ENCODE measurements at regions not wholly inside any gene's neighbourhood (a gene's known extent, or its start where the extent isn't known, plus 50 kb on each side); places are given as distances from the start of the nearest gene placed in this dataset.
"Not testable (repeated sequence)": the region's sequence is repeated elsewhere in the genome, so short reads cannot be mapped to it uniquely, and the experiment has no call there.

DNA sequence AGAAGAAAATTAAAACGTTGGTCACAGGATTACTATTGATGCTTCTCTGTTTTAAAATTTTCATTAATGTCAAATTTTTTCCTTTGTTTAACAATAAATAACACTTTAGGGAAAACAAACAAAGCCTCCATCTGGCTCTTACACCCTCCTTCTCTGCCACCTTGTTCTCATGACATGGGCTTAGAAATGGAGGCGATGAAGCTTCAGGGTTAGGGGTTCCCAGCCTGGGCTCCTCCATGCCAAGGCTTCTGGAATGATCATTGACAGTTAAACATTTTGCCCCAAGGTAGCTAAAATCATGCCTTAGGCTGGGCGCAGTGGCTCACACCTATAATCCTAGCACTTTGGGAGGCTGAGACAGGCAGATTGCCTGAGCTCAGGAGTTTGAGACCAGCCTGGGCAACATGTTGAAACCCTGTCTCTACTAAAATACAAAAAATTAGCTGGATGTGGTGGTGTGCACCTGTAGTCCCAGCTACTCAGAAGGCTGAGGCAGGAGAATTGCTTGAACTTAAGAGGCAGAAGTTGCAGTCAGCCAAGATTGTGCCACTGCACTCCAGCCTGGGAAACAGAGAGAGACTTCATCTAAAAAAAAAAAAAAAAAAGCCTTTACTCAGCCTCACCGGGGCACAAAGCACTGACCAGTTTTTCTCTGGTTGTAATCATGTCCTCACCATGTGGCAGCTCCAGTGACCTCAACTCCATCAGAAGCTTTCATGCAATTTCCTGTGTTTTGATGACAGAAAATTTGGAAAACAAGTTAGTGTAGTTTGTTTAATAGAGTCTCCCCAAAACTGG lies 125.1 kb downstream of the MYCN start:
- DNase-seq (ENCODE audit: low read depth in 1 of 2, low spot score in 1 of 2), result not testable (repeated sequence)

DNA sequence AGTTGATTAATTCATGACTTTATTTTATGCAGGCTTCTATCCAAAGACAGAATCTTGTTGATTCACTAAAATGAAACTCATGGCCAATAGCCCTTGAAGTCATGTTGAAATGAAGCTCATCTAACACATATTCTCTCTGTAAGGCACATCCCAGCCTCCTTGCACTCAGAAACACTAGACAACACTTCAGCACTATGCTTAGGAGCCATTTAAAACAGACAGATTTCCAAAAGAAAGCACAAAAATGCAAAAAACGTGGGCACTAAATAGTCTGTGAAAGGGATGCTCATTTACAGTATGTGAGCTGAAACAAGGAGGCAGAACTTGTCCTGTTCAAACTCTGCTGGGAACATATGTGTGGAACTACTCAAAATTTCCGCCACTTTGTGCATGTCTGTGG lies 124.4 kb downstream of the MYCN start:
- DNase-seq (ENCODE audit: low read depth in 1 of 2, low spot score in 1 of 2), result no peak

DNA sequence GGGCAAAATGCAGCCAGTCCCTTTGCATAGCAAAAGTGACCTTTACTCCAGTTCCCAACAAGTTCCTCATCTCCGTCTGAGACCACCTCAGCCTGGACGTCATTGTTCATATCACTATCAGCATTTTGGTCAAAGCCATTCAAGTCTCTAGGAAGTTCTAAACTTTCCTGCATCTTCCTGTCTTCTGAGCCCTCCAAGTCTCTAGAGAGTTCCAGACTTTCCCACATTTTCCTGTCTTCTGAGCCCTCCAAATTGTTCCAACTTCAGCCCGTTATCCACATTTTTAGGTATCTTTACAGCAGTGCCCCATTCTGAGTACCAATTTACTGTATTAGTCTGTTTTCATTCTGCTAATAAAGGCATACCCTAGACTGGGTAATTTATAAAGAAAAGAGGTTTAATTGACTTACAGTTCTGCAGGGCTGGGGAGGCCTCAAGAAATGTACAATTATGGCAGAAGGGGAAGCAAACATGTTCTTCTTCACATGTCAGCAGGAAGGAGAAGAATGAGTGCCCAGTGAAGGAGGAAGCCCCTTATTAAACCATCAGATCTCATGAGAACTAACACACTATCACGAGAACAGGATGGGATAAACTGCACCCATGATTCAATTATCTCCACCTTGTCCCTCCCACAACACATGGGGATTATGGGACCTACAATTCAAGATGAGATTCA lies 123.7 kb downstream of the MYCN start:
- no peak for DNase-seq (ENCODE audit: low read depth in 1 of 2, low spot score in 1 of 2)

DNA sequence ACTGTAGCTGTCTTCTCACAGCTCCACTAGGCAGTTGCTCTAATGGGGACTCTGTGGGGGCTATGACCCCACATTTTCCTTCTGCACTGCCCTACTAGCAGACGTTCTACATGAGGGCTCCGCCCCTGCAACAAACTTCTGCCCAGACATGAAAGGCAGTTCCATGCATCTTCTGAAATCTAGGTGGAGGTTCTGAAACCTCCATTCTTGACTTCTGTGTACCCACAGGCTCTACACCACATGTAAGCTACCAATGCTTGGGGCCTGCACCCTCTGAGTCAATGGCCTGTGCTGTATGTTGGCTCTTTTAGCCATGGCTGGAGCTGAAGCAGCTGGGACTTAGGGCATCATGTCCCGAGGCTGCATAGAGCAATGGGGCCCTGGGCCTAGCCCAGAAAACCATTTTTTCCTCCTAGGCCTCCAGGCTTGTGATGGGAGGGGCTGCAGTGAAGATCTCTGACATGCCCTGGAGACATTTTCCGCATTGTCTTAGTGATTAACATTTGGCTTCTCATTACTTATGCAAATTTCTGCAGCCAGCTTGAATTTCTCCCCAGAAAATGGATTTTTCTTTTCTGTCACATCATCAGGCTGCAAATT lies 123.0 kb downstream of the MYCN start:
- no peak for DNase-seq (ENCODE audit: low read depth in 1 of 2, low spot score in 1 of 2)

DNA sequence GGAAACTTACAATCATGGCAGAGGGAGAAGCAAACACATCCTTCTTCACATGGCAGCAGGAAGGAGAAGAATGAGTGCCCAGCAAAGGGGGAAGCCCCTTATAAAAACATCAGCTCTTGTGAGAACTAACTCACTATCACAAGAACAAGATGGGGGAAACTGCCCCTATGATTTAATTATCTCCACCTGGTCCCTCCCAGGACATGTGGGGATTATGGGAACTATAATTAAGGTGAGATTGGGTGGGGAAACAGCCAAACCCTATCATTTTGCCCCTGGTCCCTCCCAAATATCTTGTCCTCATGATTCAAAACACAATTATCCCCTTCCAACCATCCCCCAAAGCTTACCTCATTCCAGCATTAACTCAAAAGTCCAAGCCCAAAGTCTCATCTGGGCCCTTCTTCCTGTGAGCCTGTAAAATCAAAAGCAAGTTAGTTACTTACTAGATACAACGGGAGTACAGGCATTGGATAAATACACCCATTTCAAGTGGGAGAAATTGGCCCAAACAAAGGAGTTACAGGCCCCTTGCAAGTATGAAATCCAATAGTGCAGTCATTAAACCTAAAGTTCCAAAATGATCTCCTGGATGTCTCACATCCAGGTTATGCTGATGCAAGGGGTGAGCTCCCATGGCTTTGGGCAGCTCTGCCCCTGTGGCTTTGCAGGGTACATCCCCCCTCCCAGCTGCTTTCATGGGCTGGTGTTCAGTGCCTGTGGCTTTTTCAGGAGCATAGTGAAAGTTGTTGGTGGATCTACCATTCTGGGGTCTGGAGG lies 122.3 kb downstream of the MYCN start:
- no peak for DNase-seq (ENCODE audit: low read depth in 1 of 2, low spot score in 1 of 2)

DNA sequence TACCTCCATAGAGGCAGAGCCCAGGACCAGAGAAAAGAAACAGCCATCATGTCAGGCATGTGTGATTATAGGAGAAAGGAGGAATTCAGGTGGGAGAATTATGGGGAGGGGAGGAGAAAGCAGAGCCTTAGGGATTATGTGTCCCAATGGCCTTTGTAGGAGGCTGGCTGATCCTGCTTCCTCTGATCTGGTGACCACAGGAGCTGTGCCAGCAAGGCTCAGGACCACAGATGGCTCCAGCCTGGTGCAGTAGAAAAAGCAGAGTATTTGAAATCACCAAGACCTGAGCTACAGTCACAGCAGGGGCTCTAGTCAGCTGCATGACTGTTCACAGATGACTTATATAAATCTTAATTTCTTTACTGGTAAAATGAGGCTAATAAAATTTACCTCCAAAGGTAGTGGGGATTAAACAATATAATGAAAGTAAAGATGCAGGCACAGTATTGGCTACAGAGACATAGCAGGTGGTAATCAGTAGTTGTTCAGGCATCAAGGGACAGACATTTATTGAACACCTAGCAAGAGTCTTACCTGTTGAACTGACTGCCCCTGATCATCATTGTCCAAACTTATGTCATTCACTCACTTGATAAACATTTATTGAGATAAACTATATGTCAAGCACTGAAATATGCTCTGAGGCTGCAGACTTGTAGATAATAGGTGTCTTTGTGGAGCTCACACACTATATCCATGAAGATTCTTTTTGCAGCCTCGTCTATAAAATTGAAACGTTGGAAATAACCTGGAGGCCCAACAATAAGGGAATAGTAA lies 121.3 kb downstream of the MYCN start:
- DNase-seq (ENCODE audit: low read depth in 1 of 2, low spot score in 1 of 2), result no peak

DNA sequence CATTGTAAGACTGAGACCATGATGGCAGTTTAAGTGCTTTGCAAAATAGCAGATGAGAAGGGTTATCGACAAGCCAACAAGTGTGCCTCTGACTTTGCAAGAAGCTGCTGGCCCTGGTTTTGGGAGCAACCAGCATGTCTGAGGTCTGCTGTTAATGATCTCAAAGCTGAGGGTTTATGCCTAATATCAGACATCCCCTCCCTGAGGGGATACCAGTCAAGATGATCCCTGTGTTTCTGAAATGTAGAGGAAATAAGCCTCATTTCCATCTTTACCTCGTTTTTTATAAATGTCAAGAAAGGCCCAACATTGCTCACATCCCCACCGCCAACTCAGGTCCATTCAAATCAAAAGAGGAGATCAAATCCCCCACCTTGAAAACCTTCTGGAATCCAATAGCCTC lies 120.6 kb downstream of the MYCN start:
- DNase-seq (ENCODE audit: low read depth in 1 of 2, low spot score in 1 of 2), result no peak

DNA sequence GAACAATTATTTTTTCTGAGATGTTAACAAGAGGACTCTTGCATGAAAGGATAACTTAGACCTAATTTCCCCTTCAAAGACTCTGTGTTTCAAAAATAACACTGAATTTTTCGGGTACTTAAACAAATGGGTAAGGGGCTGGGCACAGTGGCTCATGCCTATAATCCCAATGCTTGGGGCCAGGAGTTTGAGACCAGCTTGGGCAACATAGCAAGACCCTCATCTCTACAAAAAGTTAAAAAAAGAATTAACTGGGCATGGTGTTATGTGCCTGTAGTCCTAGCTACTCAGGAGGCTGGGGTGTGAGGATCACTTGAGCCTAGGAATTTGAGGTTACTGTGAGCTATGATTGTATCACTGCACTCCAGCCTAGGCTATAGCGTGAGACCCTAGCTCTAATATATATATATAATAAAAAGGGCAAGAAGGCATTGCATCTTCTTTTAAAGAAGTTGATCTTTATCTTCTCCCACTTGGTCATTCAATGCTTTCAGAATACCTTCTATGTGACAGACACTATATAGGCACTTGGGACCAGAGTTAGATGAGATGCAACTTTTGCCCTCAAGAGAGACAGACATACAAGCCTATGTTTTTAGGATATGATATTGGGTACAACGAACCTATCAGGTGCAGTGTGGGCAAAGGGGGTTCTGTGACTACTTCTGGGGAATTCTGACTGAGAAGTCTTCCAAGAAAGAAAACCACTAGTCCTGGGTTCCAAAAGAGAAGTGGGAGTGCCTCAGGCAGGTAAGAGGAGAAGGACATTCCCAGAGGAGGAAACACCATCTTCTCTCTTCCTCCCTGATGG lies 120.0 kb downstream of the MYCN start:
- DNase-seq (ENCODE audit: low read depth in 1 of 2, low spot score in 1 of 2), result no peak

DNA sequence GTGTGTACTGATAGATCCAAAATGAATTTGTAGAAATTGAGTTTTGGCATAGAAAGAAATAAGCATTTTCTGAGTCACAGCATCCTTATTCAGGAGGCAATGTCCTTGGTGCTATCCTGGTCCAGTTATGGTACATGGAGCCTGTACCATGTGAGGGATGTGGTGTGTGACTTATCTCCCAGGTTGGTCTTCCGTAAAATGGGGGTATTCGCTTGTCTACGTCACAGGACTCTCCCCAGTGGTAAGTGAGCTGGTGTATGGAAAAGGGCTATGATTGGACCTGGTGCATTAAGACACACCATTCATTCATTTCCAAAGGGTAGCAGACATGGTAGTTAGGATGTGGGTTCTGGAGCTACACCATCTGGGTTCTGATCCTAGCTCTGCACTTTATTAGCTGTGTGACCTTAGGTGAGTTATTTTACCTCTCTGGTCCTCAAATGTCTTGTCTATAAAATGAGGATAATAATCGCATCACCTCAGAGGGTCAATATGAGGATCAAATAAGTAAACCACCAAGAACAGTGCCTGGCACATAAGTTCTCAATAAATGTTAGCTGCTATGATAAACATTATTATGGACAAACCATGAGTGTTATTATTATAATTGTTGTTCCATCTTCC lies 119.2 kb downstream of the MYCN start:
- no peak for DNase-seq (ENCODE audit: low read depth in 1 of 2, low spot score in 1 of 2)

DNA sequence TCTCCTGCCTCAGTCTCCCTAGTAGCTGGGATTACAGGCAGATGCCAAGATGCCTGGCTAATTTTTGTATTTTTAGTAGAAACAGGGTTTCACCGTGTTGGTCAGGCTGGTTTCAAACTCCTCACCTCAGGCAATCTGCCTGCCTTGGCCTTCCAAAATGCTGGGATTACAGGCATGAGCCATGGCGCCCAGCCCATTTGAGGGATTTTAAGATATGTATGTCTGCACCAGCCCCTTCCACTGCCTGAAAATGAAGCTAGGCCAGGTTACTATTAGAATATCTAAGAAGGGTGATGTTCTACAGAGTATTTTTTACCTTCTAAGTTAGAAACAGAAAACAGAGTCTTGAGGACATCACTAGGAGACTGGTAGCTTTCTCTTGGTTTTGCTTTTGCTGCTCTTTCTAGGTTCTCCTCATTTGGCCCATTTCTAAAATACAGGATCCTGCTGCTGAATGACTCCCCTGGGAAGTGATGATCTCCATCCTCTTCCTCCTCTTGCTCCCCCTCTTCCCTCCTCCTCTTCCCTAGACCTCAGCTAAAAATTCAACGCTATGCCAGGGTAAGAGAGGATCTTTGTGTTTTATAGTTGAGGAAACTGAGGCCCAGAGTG lies 118.5 kb downstream of the MYCN start:
- DNase-seq (ENCODE audit: low read depth in 1 of 2, low spot score in 1 of 2), result no peak

DNA sequence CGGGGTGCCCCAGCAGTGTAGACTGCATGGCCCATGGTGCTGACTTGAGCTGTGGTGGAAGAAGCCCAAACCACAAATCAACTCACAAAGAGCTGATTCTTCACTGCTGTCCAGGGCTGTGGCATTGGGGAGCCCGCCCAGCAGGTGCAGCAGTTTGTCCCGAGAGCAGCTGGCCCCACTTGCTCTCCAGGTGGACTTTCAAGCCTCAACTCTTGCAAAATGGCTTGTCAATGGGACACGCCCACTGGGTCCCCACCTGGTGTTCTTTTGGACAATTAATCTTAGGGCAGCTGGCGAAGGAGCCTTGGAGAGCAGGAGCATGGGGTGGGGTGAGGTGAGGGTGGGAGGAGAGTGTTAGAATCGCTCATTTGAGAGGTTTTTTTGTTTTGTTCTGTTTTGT lies 117.9 kb downstream of the MYCN start:
- DNase-seq (ENCODE audit: low read depth in 1 of 2, low spot score in 1 of 2), result no peak

DNA sequence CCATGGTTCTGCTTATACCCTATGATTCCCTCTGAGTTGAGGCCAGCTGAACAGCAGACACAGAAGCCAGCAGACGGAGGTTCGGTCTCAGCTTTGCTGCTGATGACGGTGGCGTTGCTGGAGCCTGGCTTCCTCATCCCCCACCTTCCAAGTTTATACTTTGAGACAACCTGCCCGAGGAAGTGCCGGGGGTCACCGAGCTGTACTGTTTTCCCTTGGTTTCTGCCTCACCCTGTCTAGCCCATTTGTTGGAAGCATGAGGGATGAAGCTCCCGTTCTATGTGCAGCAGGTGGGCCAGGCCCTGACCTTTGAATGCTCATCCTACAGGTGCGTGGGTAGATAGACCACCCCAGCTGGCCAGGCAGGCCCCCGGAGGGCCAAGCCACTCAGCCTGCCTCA lies 117.3 kb downstream of the MYCN start:
- no peak for DNase-seq (ENCODE audit: low read depth in 1 of 2, low spot score in 1 of 2)

DNA sequence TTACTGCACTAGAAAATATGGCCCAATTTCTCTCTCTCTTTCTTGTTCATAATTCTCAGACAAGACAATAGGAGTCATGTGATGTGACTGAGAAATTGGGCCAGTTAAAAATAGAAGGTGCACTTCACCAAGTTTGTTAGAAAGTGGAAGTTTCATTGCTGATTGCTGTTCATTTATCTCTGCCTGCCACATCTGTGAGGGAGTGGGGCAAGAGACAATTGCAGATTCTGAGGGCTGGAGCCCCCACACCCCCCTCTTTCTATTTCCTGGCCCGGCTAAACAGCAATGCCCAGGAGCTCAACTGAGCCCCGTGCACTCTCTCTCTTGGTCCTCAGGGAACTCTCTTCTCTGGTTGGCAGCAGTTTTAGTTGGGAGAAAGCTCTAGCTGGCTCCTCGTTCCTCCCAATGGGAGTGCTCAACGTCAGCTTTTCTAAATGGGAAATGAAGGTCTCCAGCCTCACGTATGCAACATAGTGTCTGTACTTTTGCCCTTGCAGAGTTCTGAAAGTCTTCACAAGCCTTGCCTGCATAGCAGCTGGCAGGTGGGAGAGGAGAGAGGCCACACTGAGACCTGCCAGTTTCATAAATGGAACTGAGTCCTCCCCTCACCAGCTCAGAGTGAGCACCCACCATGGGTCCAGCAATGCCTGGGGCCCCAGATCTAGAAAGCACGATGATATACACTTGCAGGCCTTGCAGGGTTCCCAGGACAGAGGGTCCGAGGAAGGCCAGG lies 115.7 kb downstream of the MYCN start:
- no peak for DNase-seq (ENCODE audit: low read depth in 1 of 2, low spot score in 1 of 2)

DNA sequence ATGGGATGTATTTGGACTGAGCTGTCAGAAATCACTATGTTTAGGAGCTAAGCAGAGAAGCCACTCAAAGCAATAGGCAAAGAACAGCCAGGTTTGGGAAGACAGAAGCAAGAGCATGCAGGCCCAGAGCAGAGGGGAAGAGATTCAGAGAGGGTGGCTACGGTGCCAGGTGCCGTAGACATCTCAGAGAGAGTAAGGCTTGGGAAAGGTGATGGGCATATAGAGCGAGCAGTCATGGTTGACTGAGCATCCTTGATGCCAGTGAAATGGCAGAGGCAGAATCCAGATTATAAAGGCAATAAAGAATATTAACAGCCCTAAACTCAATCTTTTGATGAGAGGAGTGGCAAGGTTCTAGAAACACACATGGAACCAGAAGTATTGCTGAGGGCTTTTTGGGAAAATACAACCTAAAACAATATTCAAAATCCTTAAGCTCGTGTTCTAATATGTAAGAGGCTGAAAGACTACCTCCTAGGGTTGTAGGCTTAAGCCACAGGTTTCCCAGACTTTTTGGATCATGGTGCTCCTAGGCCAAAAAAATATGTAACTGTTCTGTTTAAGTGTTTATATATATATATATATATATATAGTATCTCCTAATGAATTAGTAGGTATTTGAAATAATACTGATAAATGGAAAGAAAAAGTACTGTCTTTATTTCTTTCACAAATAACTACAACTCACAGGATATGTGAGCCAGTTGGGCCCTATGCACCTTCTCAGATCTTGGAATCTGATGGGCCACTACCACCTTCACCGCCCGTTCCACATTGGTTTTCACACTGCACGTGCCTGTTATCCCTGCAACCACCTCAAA lies 113.3 kb downstream of the MYCN start:
- DNase-seq (ENCODE audit: low read depth in 1 of 2, low spot score in 1 of 2), result no peak

DNA sequence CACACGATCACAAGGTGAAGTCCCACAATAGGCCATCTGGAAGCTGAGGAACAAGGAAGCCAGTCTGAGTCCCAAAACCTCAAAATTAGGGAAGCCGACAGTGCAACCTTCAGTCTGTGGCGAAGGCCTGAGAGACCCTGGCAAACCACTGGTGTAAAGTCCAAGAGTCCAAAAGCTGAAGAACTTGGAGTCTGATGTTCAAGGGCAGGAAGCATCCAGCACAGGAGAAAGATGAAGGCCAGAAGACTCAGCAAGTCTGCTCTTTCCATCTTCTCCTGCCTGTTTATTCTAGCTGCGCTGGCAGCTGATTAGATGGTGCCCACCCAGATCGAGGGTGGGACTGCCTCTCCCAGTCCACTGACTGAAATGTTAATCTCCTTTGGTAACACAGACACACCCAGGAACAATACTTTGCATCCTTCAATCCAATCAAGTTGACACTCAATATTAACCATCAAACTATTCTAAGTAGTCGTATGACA lies 112.3 kb downstream of the MYCN start:
- DNase-seq (ENCODE audit: low read depth in 1 of 2, low spot score in 1 of 2), result not testable (repeated sequence)

DNA sequence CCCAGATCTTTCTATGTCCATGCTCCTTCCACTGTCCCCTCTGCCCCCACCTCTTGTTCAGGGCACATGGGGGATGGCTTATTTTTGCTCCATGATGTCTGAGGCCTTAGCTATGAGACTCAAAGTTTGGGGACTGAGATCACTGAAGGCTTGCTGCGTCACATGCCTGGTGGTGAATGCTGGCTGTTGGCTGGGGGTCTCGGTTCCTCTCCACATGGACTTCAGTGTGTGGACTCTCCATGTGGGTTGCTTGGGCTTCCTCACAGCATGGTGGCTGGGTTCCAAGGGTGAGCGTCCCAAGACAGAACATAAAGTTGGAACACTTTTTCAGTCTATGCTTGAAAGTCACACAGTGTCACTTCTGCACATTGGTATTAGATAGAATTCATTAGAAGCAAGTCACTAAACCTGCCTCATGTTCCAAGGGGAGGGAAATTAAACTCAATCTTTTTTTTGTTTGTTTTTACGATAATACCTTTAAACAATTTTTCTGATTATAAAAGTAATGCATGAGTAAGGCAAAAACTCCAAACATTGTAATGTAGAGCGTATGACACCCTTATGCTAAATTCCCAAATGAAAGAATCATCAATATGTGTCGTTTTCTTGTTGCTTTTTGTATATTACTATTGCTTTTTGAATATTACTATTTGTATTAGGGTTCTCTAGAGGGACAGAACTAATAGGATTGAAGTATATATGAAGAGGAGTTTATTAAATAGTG lies 111.7 kb downstream of the MYCN start:
- DNase-seq (ENCODE audit: low read depth in 1 of 2, low spot score in 1 of 2), result no peak

Measured in activated T-helper 1 cell treated with anti-CD3 and anti-CD28 coated beads, Interleukin-2, amount 50 U/mL, for 16 hours (primary cell).